Mucosa of gallbladder (tissue), 1 donor: ENCODE measurements at regions not wholly inside any gene's neighbourhood (a gene's known extent, or its start where the extent isn't known, plus 50 kb on each side); places are given as distances from the start of the nearest gene placed in this dataset.

Experiments
- DNase-seq: peaks from one replicate; pipeline ENCODE4 v3.0.0-alpha.2; 2020; ENCODE audit warnings: low spot score
- donor health status: DM: no; HTN: no; CAD: no.

GRCh38 chr12:111011999-111012600 is 91.7 kb upstream of the MYL2 start:
- DNase-seq = no peak

DNA sequence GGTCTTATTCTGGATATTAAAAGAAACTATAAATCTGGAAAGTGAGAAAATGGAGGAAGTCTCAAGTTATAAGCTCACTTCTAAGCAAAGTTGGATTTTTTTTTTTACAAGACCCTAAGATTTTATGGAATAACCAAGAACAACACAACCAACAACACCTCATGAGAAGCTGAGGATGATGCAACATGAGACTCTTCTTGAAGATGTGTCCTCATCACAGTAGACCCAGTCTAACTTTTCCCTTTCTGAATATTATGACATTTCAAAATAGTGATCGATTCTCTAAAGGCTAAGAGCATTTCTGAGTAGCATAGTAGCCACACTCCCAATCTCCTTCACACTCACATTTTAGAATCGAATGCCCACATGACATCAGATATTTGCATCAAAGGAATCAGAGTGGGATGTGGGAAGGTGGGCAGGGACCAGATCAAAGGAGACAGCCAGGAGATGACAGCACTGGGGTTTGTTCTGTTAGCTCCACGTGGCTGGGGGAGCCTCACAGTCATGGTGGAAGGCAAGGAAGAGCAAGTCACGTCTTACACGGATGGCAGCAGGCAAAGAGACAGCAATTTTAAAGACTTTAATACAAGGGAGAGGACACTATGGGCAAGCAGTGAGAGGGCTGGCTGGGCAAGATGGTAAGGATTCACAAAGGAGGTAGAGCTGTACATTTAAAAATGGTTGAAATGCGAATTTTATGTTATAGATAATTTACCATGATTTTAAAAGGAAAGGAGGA is 90.7 kb upstream of the MYL2 start:
- no peak for DNase-seq

DNA sequence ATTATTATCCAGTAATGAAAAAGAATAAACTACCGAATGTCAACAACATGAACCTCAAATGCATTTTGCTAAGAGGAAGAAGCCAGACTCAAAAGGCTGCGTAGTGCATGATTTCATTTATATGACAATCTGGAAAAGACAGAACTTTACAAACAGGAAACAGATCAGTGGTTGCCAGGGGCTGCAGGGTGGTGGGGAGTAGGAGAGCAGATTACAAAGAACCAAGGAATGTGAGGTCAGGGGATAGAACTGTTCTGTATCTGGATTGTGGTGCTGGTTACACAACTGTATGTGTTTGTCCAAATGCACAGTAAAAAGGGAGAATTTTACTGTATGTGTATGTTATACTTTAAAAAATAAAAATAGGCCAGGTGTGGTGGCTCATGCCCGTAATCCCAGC is 89.7 kb upstream of the MYL2 start:
- no peak for DNase-seq

DNA sequence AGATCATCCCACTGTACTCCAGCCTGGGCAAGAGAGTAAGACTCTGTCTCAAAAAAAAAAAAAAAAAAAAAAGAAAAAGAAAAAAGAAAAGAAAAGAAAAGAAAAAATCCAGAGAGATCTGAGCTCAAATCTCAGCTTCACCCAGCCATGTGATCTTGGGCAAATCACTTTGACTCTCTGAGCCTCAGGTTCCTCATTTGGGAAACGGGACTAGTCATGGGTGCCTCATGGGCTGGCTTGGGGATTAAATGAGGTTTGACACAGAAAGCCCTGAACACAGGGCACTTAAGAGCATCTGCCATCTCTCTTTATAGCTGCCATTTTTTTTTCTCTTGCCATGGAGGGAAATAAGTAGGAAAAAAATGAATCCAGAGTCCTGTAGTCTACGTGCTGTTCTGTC is 86.2 kb upstream of the MYL2 start:
- no peak for DNase-seq

DNA sequence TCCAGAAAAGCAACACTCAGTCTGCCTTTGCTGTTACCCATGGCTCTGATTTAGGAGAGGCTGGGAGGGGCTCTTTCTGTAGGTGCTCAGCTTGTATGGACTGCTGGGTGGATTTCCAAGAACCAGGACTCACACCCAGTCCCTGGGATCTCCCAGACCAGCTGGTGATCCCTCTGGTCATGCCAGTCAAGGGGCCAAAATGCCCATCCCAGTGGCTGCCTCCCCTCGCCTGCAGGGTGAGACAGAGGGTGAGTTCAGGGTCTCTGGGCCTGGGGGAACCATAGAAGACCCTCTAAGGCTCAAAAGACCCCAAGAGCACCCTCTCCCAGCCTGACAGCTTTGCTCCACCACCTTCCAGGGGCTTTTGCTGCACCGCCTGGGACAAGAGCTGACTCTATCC is 78.6 kb upstream of the MYL2 start:
- DNase-seq = no peak

DNA sequence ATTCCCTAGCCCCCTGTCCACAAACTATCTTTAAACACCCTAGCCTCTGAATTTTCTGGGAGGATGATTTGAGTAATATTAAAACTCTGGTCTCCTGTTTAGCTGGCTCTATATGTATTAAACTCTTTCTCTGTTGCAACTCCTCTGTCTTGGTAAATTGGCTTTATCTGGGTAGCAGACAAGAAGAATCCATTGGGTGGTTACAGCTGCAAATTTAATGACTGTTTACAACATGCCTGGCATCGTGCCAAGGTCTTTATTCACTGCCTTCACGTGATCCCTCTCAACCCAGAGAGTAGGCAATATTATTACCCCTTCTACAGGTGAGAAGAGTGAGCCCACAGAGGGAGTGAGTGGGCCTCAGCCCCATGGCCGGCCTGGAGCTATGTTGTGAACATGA is 77.8 kb upstream of the MYL2 start:
- no peak for DNase-seq

DNA sequence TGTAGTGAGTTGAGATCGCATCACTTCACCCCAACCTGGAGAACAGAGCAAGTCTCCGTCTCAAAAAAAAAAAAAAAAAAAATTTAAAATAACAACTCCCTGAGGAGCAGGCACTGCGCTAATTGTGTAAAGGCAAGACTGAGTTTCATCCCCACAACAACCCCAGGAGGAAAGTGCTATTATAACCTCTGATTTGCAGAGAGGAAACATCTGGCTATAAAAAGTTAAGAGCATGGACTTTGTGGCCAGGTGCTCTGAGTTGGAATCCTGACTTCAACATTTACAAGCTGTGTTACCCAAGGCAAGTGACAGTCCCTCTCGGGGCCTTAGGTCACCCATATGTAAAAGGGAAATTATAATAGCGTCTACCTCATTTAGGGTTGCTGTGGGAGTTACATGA is 76.0 kb upstream of the MYL2 start:
- no peak for DNase-seq

DNA sequence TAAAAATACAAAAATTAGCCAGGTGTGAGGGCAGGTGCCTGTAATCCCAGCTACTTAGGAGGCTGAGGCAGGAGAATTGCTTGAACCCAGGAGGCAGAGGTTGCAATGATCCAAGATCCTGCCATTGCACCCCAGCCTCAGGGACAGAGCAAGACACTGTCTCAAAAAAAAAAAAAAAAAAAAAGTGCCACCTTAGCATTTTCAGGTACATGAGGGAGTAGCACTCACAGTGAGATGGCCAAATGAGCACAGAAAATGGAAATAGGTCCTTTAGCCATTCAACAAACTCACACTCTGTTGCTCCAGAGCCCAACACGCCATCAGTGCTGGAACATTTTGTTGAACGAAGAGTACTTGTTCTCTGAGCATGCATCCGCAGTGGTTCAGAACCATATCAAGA is 75.2 kb upstream of the MYL2 start:
- no peak for DNase-seq

DNA sequence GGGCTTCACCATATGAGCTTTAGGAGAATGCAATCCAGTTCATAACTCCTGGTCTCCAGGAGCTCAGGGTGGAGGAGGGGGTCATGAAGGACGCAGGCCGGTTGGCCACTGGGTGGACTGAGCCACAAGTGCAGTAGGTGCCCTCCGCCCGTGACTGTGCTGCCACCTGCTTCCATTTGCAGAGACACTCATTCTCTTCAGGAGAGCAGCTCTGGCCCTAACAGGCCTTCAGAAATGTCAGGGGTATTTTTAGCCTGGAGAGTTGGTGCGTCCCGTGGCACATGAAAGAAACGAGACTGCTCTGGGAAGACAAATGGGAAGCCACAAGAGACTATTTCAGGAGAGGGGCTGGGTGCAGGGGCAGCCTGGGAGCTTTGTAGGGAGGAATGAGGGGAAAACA is 74.6 kb upstream of the MYL2 start:
- no peak for DNase-seq

DNA sequence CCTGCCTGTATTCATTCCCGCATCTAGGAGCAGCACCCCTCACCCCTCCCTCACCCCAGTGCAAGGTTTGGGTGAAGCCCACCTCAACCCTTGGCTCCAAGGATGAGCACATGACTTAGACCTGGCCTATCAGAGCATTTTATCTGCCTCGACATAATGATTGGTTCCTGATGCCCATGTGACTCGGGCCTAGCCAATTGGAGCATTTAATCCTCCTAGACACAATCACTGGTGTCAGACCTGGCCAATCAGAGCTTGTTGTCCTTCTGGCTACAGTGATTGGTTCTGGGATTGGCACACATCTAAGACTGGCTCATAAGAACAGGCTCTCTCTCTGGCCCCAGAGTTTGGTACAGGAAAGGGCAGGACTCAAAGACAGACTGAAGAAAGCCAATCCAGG is 73.1 kb upstream of the MYL2 start:
- no peak for DNase-seq

GRCh38 chr12:110992909-110993308 is 72.5 kb upstream of the MYL2 start:
- DNase-seq = no peak

GRCh38 chr12:110983811-110984210 is 63.4 kb upstream of the MYL2 start:
- no peak for DNase-seq

GRCh38 chr12:110972866-110973265 is 52.5 kb upstream of the MYL2 start:
- DNase-seq = no peak

- DNase-seq = no peak
Measured at GRCh38 chr12:110971936-110972335, 51.6 kb upstream of the MYL2 start.

GRCh38 chr12:110971189-110971920 is 51.0 kb upstream of the MYL2 start:
- no peak for DNase-seq
